SK-N-SH (cell line): ENCODE measurements at regions not wholly inside any gene's neighbourhood (a gene's known extent, or its start where the extent isn't known, plus 50 kb on each side); places are given as distances from the start of the nearest gene placed in this dataset.

Experiments used
- CTCF ChIA-PET: fragments of 300-600, 350-600 bp; formaldehyde crosslinking; extraction: SDS; loops from one replicate; lab custom pipeline; 2021; lab: Yijun Ruan, JAX
- POLR2A ChIA-PET: fragments of 350-600 bp; sonication (Branson Sonifier 250); formaldehyde crosslinking; extraction: SDS; loops from one replicate; lab custom pipeline; 2020; ENCODE audit warnings: antibody characterized with exemption, inconsistent platforms; lab: Yijun Ruan, JAX
- DNase-seq: peaks from one replicate; pipeline ENCODE4 v3.0.0; 2012
- H2AFZ ChIP-seq: fragments of 200-600 bp; sonication (generic); 2 replicates; pipeline ENCODE4 v1.8.1; 2016; ENCODE audit warnings: antibody characterized with exemption, mild to moderate bottlenecking, low read depth
- H3F3A ChIP-seq: fragments of 200-600 bp; sonication (generic); replicated peaks from 2 replicates; pipeline ENCODE3; 2016; ENCODE audit warnings: antibody characterized with exemption, mild to moderate bottlenecking; ENCODE audit not compliant: insufficient read depth
- H3K27ac ChIP-seq, 2 experiments: fragments of 200-500 bp in 1 of 2; fragments of 200-600 bp in 1 of 2; sonication (Bioruptor generic) in 1 of 2; sonication (generic), shearing (Covaris generic) in 1 of 2; 2 replicates each; pipeline versions ENCODE4 v1.5.1 to v1.6.1; 2014 to 2016; ENCODE audit warnings: low read depth in 2 of 2, inconsistent platforms in 1 of 2, low read length in 1 of 2, mild to moderate bottlenecking in 1 of 2, mixed read lengths in 1 of 2
- H3K27me3 ChIP-seq: fragments of 200-600 bp; sonication (generic), shearing (Covaris generic); 2 replicates; pipeline ENCODE4 v1.6.1; 2016; ENCODE audit warnings: mixed run types; ENCODE audit not compliant: insufficient read depth
- H3K36me3 ChIP-seq, 2 experiments: fragments of 200-500 bp in 1 of 2; fragments of 200-600 bp in 1 of 2; sonication (Bioruptor generic) in 1 of 2; sonication (generic) in 1 of 2; replicated peaks in 1 of 2; 2 replicates each; pipeline versions ENCODE3 to v1.5.1; 2014 to 2016; ENCODE audit warnings: low read length in 1 of 2, mild to moderate bottlenecking in 1 of 2; ENCODE audit not compliant: insufficient read depth in 2 of 2, control insufficient read depth in 1 of 2
- H3K4me1 ChIP-seq, 2 experiments: fragments of 200-500 bp in 1 of 2; fragments of 200-600 bp in 1 of 2; sonication (Bioruptor generic) in 1 of 2; sonication (generic), shearing (Covaris generic) in 1 of 2; 2 replicates each; pipeline versions ENCODE4 v1.5.1 to v1.6.1; 2014 to 2016; ENCODE audit warnings: low read depth in 1 of 2, low read length in 1 of 2, mixed run types in 1 of 2; ENCODE audit not compliant: insufficient read depth in 2 of 2, control insufficient read depth in 1 of 2
- H3K4me2 ChIP-seq: fragments of 200-600 bp; sonication (generic), shearing (Covaris generic); 2 replicates; pipeline ENCODE4 v1.6.1; 2017; ENCODE audit warnings: mixed run types
- H3K4me3 ChIP-seq, 2 experiments: fragments of 200-500 bp in 1 of 2; fragments of 200-600 bp in 1 of 2; sonication (Bioruptor generic) in 1 of 2; sonication (generic), shearing (Covaris generic) in 1 of 2; 2 replicates each; pipeline versions ENCODE4 v1.5.1 to v1.8.1; 2014 to 2016; ENCODE audit warnings: low read depth in 2 of 2, inconsistent platforms in 1 of 2, low read length in 1 of 2, mild to moderate bottlenecking in 1 of 2, mixed read lengths in 1 of 2, moderate library complexity in 1 of 2
- H3K79me2 ChIP-seq: fragments of 200-600 bp; sonication (generic); 2 replicates; pipeline ENCODE4 v1.8.1; 2017; ENCODE audit warnings: mild to moderate bottlenecking; ENCODE audit not compliant: insufficient read depth
- H3K9ac ChIP-seq: fragments of 200-600 bp; sonication (generic); 2 replicates; pipeline ENCODE4 v1.6.1; 2017; ENCODE audit warnings: mixed run types
- H3K9me2 ChIP-seq: fragments of 200-600 bp; sonication (generic); 2 replicates; pipeline ENCODE4 v1.6.1; 2017; ENCODE audit warnings: mixed run types
- H3K9me3 ChIP-seq: fragments of 200-600 bp; sonication (generic); 2 replicates; pipeline ENCODE4 v1.6.1; 2017; ENCODE audit warnings: mixed run types, mild to moderate bottlenecking, moderate library complexity
- H4K20me1 ChIP-seq: fragments of 200-600 bp; sonication (generic); 2 replicates; pipeline ENCODE4 v1.6.1; 2017; ENCODE audit warnings: mild to moderate bottlenecking, mixed run types; ENCODE audit not compliant: insufficient read depth
- CHD2 ChIP-seq: fragments of 150-350 bp; IDR thresholded peaks from 2 replicates; pipeline ENCODE4 v1.6.1; 2018; ENCODE audit warnings: low read length; ENCODE audit not compliant: partially characterized antibody
- ELF1 ChIP-seq: IDR thresholded peaks from 2 replicates; pipeline ENCODE4 v1.4.0; 2012
- EP300 ChIP-seq, 2 experiments: IDR thresholded peaks; 2 replicates each; pipeline versions ENCODE4 v1.4.0 to v1.6.1; 2012; ENCODE audit warnings: borderline replicate concordance in 1 of 2, low read depth in 1 of 2, low read length in 1 of 2
- FOXM1 ChIP-seq: IDR thresholded peaks from 2 replicates; pipeline ENCODE4 v1.4.0; 2012; ENCODE audit warnings: low read depth, mild to moderate bottlenecking
- NFIC ChIP-seq: IDR thresholded peaks from 2 replicates; pipeline ENCODE4 v1.4.0; 2012; ENCODE audit warnings: borderline replicate concordance
- RCOR1 ChIP-seq: fragments of 150-350 bp; IDR thresholded peaks from 2 replicates; pipeline ENCODE4 v1.6.1; 2017; ENCODE audit warnings: antibody characterized with exemption, low read length
- RFX5 ChIP-seq: IDR thresholded peaks from 2 replicates; pipeline ENCODE4 v1.6.1; 2012; ENCODE audit warnings: mild to moderate bottlenecking, improper control_type of control experiment, low read length
- RXRA ChIP-seq: IDR thresholded peaks from 2 replicates; pipeline ENCODE4 v1.4.0; 2012; ENCODE audit warnings: low read depth, mild to moderate bottlenecking, borderline replicate concordance
- SMC3 ChIP-seq: IDR thresholded peaks from 2 replicates; pipeline ENCODE4 v1.6.1; 2012; ENCODE audit warnings: low read depth, low read length, improper control_type of control experiment
- TAF1 ChIP-seq: IDR thresholded peaks from 2 replicates; pipeline ENCODE4 v1.6.1; 2012; ENCODE audit warnings: low read depth, mild to moderate bottlenecking, low read length, moderate library complexity, borderline replicate concordance
- YY1 ChIP-seq: IDR thresholded peaks from 2 replicates; pipeline ENCODE4 v1.4.0; 2012; ENCODE audit warnings: low read depth, mild to moderate bottlenecking
- WGBS: methylation state at CpG from one replicate; pipeline ENCODE4 v1.1.6; 2017; ENCODE audit warnings: low lambda C conversion rate; 5-methylcytosine and 5-hydroxymethylcytosine counted together
- TF ChIP-seq, protein P1 (sequence below): IDR thresholded peaks from 2 replicates; pipeline ENCODE4 v1.6.1; 2012; ENCODE audit warnings: mild to moderate bottlenecking, low read depth, low read length, moderate library complexity
- TF ChIP-seq, protein P2 (sequence below): fragments of 150-350 bp; IDR thresholded peaks from 2 replicates; pipeline ENCODE4 v1.6.1; 2017; ENCODE audit warnings: antibody characterized with exemption, low read length, low read depth, borderline replicate concordance
- TF ChIP-seq, protein P3 (sequence below): fragments of 200-600 bp; sonication (generic); IDR thresholded peaks from 2 replicates; pipeline ENCODE4 v1.6.1; 2017; ENCODE audit warnings: antibody characterized with exemption, mild to moderate bottlenecking, moderate library complexity
- TF ChIP-seq, protein P4 (sequence below): fragments of 150-350 bp; IDR thresholded peaks from 2 replicates; pipeline ENCODE4 v1.6.1; 2016; ENCODE audit warnings: mild to moderate bottlenecking, low read depth, low read length

DNA sequence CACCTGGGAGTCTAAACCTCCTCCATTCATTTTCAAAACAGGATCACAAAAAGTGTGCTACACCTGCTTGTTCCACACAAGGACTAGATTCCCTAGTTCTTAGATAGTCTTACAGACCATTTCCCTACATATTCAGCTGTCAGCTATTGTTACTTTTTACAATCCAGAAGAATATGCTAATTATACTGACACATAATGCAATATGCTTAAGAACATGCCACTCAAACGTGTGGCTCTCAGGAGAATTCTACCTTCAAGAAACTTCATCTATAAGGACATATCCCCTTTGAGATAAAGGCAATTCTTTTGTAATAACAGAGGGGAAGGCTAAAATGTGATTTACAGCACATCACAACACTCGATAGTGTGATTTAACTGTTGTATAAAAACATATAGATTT is 456.1 kb upstream of the ARRDC3 start:
- 67% methylated on average over 2 of the region's 2 CpGs for WGBS

More for the DNA sequence above, 456.1 kb upstream of the ARRDC3 start:
- H3K9ac ChIP-seq = no peak overlapping the region
- no peaks in the 10 kb centered on the region for H3K9me2 ChIP-seq
- H3F3A ChIP-seq = no peaks in the 10 kb centered on the region
- ChIA-PET CTCF (interaction anchor here (0.6 kb wide), 1 partner anchor 182 kb away, joined by 3 read pairs; no protein-coding TSS in a partner anchor), POLR2A (no interaction called here)
- H2AFZ ChIP-seq = no peak overlapping the region
- DNase-seq = no peak
- H3K27ac ChIP-seq = no peak overlapping the region
- no peaks in the 10 kb centered on the region for H3K36me3 ChIP-seq
- no peaks in the 10 kb centered on the region for H3K79me2 ChIP-seq
- no peak overlapping the region for H3K4me3 ChIP-seq
- TF ChIP-seq SMC3 (no peak), RFX5 (no peak), TAF1 (no peak), YY1 (no peak), EP300 (IDR thresholded peaks at IDR 0.05; ENCODE audit: borderline replicate concordance in 1 of 2, low read depth in 1 of 2, low read length in 1 of 2) (no peak), NFIC (no peak), CHD2 (no peak), ELF1 (no peak), RCOR1 (no peak), RXRA (no peak), FOXM1 (no peak)
- TF ChIP-seq, protein P1, sequence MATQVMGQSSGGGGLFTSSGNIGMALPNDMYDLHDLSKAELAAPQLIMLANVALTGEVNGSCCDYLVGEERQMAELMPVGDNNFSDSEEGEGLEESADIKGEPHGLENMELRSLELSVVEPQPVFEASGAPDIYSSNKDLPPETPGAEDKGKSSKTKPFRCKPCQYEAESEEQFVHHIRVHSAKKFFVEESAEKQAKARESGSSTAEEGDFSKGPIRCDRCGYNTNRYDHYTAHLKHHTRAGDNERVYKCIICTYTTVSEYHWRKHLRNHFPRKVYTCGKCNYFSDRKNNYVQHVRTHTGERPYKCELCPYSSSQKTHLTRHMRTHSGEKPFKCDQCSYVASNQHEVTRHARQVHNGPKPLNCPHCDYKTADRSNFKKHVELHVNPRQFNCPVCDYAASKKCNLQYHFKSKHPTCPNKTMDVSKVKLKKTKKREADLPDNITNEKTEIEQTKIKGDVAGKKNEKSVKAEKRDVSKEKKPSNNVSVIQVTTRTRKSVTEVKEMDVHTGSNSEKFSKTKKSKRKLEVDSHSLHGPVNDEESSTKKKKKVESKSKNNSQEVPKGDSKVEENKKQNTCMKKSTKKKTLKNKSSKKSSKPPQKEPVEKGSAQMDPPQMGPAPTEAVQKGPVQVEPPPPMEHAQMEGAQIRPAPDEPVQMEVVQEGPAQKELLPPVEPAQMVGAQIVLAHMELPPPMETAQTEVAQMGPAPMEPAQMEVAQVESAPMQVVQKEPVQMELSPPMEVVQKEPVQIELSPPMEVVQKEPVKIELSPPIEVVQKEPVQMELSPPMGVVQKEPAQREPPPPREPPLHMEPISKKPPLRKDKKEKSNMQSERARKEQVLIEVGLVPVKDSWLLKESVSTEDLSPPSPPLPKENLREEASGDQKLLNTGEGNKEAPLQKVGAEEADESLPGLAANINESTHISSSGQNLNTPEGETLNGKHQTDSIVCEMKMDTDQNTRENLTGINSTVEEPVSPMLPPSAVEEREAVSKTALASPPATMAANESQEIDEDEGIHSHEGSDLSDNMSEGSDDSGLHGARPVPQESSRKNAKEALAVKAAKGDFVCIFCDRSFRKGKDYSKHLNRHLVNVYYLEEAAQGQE = no peak
- TF ChIP-seq, protein P2, sequence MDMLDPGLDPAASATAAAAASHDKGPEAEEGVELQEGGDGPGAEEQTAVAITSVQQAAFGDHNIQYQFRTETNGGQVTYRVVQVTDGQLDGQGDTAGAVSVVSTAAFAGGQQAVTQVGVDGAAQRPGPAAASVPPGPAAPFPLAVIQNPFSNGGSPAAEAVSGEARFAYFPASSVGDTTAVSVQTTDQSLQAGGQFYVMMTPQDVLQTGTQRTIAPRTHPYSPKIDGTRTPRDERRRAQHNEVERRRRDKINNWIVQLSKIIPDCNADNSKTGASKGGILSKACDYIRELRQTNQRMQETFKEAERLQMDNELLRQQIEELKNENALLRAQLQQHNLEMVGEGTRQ = no peak
- TF ChIP-seq, protein P3, sequence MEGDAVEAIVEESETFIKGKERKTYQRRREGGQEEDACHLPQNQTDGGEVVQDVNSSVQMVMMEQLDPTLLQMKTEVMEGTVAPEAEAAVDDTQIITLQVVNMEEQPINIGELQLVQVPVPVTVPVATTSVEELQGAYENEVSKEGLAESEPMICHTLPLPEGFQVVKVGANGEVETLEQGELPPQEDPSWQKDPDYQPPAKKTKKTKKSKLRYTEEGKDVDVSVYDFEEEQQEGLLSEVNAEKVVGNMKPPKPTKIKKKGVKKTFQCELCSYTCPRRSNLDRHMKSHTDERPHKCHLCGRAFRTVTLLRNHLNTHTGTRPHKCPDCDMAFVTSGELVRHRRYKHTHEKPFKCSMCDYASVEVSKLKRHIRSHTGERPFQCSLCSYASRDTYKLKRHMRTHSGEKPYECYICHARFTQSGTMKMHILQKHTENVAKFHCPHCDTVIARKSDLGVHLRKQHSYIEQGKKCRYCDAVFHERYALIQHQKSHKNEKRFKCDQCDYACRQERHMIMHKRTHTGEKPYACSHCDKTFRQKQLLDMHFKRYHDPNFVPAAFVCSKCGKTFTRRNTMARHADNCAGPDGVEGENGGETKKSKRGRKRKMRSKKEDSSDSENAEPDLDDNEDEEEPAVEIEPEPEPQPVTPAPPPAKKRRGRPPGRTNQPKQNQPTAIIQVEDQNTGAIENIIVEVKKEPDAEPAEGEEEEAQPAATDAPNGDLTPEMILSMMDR = no peak
- TF ChIP-seq, protein P4, sequence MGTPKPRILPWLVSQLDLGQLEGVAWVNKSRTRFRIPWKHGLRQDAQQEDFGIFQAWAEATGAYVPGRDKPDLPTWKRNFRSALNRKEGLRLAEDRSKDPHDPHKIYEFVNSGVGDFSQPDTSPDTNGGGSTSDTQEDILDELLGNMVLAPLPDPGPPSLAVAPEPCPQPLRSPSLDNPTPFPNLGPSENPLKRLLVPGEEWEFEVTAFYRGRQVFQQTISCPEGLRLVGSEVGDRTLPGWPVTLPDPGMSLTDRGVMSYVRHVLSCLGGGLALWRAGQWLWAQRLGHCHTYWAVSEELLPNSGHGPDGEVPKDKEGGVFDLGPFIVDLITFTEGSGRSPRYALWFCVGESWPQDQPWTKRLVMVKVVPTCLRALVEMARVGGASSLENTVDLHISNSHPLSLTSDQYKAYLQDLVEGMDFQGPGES = no peak
- H3K4me1 ChIP-seq = no peaks in the 10 kb centered on the region
- no peaks in the 10 kb centered on the region for H4K20me1 ChIP-seq
- H3K27me3 ChIP-seq = no peaks in the 10 kb centered on the region
- no peaks in the 10 kb centered on the region for H3K9me3 ChIP-seq
- no peak overlapping the region for H3K4me2 ChIP-seq
